ENCODE measurements at regions not wholly inside any gene's neighbourhood (a gene's known extent, or its start where the extent isn't known, plus 50 kb on each side); places are given as distances from the start of the nearest gene placed in this dataset.
"Not testable (repeated sequence)": the region's sequence is repeated elsewhere in the genome, so short reads cannot be mapped to it uniquely, and the experiment has no call there.

DNA sequence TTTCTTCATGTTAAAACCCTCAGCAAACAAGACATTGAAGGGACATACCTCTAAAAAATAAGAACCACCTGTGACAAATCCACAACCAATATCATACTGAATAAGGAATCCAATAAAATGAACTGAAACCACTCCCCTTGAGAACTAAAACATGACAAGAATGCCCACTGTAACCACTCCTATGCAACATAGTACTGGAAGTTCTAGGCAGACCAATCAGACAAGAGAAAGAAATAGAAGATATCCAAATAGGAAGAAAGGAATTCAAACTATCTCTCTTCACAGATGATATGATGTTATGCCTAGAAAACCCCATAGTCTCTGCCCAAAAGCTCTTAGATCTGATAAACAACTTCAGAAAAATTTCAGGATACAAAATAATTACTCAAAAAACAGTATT is 887.7 kb upstream of the CDH18 start:
- not testable (repeated sequence) for H3K36me3 ChIP-seq (ENCODE audit: low read depth); H3K4me3 ChIP-seq (ENCODE audit: severe bottlenecking); H3K27me3 ChIP-seq (ENCODE audit: insufficient read depth, poor library complexity, severe bottlenecking); H3K9me3 ChIP-seq (ENCODE audit: severe bottlenecking); H3K27ac ChIP-seq (ENCODE audit: poor library complexity, severe bottlenecking); ATAC-seq (ENCODE audit: low read depth); H3K4me1 ChIP-seq (ENCODE audit: insufficient read depth, poor library complexity, severe bottlenecking); DNase-seq (ENCODE audit: low spot score)

DNA sequence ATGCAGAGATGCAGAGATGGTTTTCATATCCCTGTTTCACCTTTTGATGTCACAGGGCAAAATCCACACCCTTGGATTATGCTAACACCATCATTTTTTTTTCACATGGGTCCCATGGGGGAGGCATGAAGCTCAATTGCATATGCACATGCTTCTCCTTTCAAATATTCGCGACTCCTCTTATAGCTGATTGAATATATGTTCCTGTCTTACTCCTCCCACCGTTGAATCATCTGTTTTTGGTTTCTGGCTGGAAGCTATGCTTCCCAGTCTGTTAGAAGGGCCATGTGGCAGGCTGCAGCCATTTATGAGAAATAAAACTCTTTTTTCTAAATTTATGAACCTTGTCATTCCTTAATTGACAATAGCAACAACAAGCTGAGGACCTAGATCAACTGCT is 877.9 kb upstream of the CDH18 start:
- H3K4me1 ChIP-seq (ENCODE audit: insufficient read depth, poor library complexity, severe bottlenecking); H3K4me3 ChIP-seq (ENCODE audit: severe bottlenecking); H3K36me3 ChIP-seq (ENCODE audit: low read depth); H3K27me3 ChIP-seq (ENCODE audit: insufficient read depth, poor library complexity, severe bottlenecking); ATAC-seq (ENCODE audit: low read depth); DNase-seq (ENCODE audit: low spot score); H3K9me3 ChIP-seq (ENCODE audit: severe bottlenecking); H3K27ac ChIP-seq (ENCODE audit: poor library complexity, severe bottlenecking): not testable (repeated sequence)

DNA sequence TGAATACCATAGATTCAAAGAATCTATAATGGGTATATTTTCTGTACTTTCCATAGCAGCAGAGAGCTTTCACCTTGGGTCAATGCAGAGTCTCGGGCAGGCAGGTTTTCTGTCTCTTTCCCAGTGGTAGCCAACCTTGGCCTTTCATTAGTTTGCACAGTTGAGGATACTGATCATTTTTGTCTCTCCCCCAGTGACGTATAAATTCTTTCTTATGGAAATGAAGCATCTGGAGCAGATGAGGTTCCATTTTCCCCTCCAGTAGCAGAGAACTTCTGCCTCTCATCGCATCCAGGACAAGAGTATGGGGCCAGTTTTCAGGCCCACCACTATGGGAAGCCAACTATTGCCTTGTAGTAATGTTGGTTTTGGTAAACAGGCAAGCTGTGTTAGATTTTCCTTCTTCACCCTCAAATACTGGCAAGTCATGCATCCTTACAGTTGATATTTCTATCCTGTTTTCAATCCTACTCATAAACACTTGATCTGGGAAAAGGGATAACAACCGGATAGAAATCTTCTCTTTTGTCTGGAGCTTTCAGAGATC is 845.2 kb upstream of the CDH18 start:
- Histone ChIP-seq H3K36me3 (ENCODE audit: low read depth) (no peaks in the 10 kb centered on the region), H3K9me3 (ENCODE audit: severe bottlenecking) (no peaks in the 10 kb centered on the region), H3K4me3 (ENCODE audit: severe bottlenecking) (no peak overlapping the region), H3K4me1 (ENCODE audit: insufficient read depth, poor library complexity, severe bottlenecking) (no peaks in the 10 kb centered on the region), H3K27ac (ENCODE audit: poor library complexity, severe bottlenecking) (no peak overlapping the region), H3K27me3 (ENCODE audit: insufficient read depth, poor library complexity, severe bottlenecking) (no peaks in the 10 kb centered on the region)
- TF ChIP-seq, protein P1, sequence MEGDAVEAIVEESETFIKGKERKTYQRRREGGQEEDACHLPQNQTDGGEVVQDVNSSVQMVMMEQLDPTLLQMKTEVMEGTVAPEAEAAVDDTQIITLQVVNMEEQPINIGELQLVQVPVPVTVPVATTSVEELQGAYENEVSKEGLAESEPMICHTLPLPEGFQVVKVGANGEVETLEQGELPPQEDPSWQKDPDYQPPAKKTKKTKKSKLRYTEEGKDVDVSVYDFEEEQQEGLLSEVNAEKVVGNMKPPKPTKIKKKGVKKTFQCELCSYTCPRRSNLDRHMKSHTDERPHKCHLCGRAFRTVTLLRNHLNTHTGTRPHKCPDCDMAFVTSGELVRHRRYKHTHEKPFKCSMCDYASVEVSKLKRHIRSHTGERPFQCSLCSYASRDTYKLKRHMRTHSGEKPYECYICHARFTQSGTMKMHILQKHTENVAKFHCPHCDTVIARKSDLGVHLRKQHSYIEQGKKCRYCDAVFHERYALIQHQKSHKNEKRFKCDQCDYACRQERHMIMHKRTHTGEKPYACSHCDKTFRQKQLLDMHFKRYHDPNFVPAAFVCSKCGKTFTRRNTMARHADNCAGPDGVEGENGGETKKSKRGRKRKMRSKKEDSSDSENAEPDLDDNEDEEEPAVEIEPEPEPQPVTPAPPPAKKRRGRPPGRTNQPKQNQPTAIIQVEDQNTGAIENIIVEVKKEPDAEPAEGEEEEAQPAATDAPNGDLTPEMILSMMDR (IDR thresholded peaks at IDR 0.05; ENCODE audit: poor library complexity, severe bottlenecking): no peak
- DNase-seq (ENCODE audit: low spot score): no peak
- ATAC-seq (ENCODE audit: low read depth): no peak

DNA sequence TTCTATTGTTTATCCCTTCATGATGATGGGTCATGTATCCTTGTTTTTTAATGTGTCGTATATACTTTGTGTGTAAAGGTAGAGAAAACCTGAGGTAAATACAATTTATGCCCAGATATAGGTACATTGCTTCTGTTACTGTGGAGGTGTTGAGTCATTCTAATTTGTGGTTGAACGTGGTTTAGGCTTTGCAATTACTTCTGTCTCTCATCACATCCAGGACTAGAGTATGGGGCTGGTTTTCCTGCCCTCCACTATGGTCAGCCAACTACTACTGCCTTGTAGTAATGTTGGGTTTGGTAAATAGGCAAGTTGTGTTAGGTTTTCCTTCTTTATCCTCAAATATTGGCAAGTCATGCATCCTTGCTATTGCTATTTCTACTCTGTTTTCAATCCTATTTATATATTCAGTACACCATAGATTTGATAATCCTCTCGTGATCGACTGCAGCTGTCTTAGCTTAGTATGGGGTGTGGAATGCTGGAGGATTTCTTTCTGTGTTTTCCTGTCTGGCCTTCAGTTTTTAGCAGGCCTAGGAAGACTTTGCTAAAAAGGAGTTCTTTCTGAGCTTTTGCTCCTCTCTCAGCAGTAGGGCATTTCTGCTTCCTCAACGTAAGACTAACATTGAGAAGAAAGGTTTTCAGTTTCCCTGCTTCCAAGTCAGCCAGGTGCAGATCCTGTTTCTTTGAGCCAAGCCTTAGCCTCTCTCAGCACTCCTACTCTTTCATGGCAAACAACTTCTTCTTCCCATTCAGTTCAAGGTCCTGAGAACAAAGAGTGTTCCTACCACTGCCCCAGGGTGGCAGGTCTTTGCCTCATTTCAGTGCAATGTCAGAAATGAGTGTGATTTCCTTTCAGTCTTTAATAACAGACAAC is 844.4 kb upstream of the CDH18 start:
- DNase-seq (ENCODE audit: low spot score): no peak
- no peaks in the 10 kb centered on the region for H3K27me3 ChIP-seq (ENCODE audit: insufficient read depth, poor library complexity, severe bottlenecking)
- no peaks in the 10 kb centered on the region for H3K9me3 ChIP-seq (ENCODE audit: severe bottlenecking)
- H3K4me1 ChIP-seq (ENCODE audit: insufficient read depth, poor library complexity, severe bottlenecking): no peaks in the 10 kb centered on the region
- no peaks in the 10 kb centered on the region for H3K36me3 ChIP-seq (ENCODE audit: low read depth)
- TF ChIP-seq, protein P1 (IDR thresholded peaks at IDR 0.05; ENCODE audit: poor library complexity, severe bottlenecking): no peak
- no peak; the same call in 2 of the 3 replicates for ATAC-seq (ENCODE audit: low read depth)
- no peak overlapping the region for H3K27ac ChIP-seq (ENCODE audit: poor library complexity, severe bottlenecking)
- H3K4me3 ChIP-seq (ENCODE audit: severe bottlenecking): no peak overlapping the region

DNA sequence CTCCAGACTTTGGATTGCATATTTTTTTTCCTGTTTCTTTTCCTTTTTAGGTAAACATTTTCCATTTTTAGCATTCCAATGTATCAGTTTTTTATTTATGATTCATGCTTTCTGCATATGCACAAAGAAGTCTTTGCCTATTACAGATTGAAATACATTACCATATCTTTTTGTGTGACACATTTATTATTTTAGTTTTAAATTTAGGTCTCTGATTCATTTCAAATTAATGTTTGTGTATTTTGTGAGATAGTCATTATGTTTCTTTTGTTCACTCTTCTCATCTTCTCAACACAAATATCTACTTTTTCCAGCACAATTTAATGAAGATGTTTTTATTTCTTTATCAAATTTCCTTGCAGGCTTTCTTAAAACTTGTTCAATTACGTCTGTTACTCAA is 838.0 kb upstream of the CDH18 start:
- H3K27me3 ChIP-seq (ENCODE audit: insufficient read depth, poor library complexity, severe bottlenecking); H3K36me3 ChIP-seq (ENCODE audit: low read depth); DNase-seq (ENCODE audit: low spot score); H3K9me3 ChIP-seq (ENCODE audit: severe bottlenecking); H3K4me3 ChIP-seq (ENCODE audit: severe bottlenecking); H3K4me1 ChIP-seq (ENCODE audit: insufficient read depth, poor library complexity, severe bottlenecking); ATAC-seq (ENCODE audit: low read depth); H3K27ac ChIP-seq (ENCODE audit: poor library complexity, severe bottlenecking): not testable (repeated sequence)

DNA sequence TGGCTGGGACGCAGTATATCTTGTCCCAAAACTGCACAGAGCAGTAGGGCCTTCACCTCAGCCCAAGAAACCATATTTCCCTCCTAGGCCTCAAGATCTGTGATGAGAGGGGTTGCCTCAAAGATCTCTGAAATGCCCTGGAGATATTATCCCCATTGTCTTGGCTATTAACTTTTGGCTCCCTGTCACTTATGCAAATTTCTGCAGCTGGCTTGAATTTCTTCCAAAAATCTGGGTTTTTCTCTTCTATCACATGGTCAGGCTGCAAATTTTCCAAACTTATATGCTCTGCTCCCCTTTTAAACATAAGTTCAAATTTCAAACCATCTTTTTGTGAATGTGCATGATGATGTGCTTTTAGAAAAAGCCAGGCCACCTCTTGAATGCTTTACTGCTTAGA is 809.2 kb upstream of the CDH18 start:
- not testable (repeated sequence) for ATAC-seq (ENCODE audit: low read depth); H3K4me3 ChIP-seq (ENCODE audit: severe bottlenecking); H3K27me3 ChIP-seq (ENCODE audit: insufficient read depth, poor library complexity, severe bottlenecking); H3K4me1 ChIP-seq (ENCODE audit: insufficient read depth, poor library complexity, severe bottlenecking); H3K9me3 ChIP-seq (ENCODE audit: severe bottlenecking); H3K36me3 ChIP-seq (ENCODE audit: low read depth); H3K27ac ChIP-seq (ENCODE audit: poor library complexity, severe bottlenecking); DNase-seq (ENCODE audit: low spot score)

DNA sequence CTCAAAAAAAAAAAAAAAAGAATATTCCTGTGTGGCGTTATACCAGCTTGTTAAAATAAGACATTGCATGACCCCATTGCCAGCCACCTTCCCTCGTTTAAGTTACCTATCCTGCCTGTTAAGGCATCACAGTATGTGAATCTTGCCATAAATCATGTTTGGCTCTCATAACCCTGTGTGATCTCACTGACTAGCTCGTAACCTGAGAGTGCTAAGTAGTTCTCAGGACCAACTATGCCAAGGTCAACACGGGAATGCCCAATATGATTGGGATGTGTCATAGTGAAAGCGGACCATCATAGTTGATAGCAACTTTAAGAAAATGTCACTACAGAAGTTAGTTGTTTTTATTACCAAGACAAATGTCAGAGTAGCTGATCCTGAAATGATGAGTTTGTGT is 796.8 kb upstream of the CDH18 start:
- ATAC-seq (ENCODE audit: low read depth): 0 out of 3 replicates have a peak, but pooled peaks have one; percentile 53
- not testable (repeated sequence) for H3K4me3 ChIP-seq (ENCODE audit: severe bottlenecking); H3K4me1 ChIP-seq (ENCODE audit: insufficient read depth, poor library complexity, severe bottlenecking); H3K9me3 ChIP-seq (ENCODE audit: severe bottlenecking); H3K27ac ChIP-seq (ENCODE audit: poor library complexity, severe bottlenecking); H3K27me3 ChIP-seq (ENCODE audit: insufficient read depth, poor library complexity, severe bottlenecking); DNase-seq (ENCODE audit: low spot score); H3K36me3 ChIP-seq (ENCODE audit: low read depth)

DNA sequence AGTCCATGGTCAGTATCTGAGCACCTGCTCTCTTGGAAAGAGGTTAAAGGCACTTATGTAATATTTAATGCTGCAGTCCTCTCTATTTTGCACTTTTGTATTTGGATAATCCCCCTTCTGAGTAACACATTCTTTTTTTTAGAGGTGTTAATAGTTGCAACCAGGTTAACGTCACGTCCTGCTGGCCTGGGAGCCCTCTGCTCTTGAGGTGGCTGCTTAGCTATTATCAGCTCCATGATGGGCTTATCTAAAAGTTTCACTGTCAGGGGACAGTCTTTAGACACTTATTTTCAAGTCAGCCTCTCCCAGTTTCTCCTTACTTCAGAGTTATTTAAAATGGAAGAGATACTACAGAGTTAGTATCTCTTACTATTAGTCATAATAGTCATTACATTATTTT is 795.5 kb upstream of the CDH18 start:
- not testable (repeated sequence) for ATAC-seq (ENCODE audit: low read depth)

DNA sequence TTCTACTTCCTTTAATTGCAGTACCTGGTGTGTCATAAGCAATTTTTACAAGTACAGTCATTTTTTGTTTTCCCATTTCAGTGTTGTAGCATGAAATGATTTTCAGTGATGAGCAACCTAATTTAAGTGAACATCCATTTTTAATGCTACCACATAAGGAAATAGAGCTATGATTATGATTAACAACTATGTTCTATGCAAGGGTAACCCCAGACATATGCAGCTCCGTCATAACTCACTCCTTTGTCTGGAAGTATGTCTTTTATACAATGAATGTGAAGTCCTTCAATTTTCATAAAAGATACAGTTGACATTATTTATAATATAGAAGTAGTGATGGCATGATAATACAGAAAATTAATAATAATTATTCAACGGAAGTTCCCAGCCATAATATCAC is 783.3 kb upstream of the CDH18 start:
- not testable (repeated sequence) for H3K27me3 ChIP-seq (ENCODE audit: insufficient read depth, poor library complexity, severe bottlenecking)
- peak; percentile 55 for ATAC-seq (ENCODE audit: low read depth)

More for the DNA sequence above, 795.5 kb upstream of the CDH18 start:
- not testable (repeated sequence) for H3K4me3 ChIP-seq (ENCODE audit: severe bottlenecking); H3K27me3 ChIP-seq (ENCODE audit: insufficient read depth, poor library complexity, severe bottlenecking); H3K9me3 ChIP-seq (ENCODE audit: severe bottlenecking); H3K36me3 ChIP-seq (ENCODE audit: low read depth); DNase-seq (ENCODE audit: low spot score); H3K4me1 ChIP-seq (ENCODE audit: insufficient read depth, poor library complexity, severe bottlenecking); H3K27ac ChIP-seq (ENCODE audit: poor library complexity, severe bottlenecking)

DNA sequence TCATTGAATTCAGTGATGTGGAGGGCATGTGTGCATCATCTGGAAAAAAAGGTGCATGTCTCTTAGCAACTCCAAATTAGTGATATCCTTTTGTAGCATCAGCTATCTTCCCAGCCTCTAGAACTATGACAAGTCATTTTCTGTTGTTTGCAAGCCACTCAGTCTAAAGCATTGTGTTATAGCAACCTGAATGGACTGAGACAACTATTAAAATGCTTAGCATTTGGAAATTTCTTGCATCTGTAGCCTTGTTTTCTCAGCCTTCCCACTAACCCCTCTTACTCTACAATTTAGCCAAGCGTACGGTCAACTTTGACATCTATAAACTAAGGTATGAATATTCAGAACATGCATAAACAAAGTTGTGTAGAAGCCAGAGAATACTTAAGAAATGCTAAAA is 777.1 kb upstream of the CDH18 start:
- H3K4me1 ChIP-seq (ENCODE audit: insufficient read depth, poor library complexity, severe bottlenecking); H3K9me3 ChIP-seq (ENCODE audit: severe bottlenecking); H3K4me3 ChIP-seq (ENCODE audit: severe bottlenecking); ATAC-seq (ENCODE audit: low read depth); DNase-seq (ENCODE audit: low spot score); H3K27me3 ChIP-seq (ENCODE audit: insufficient read depth, poor library complexity, severe bottlenecking); H3K27ac ChIP-seq (ENCODE audit: poor library complexity, severe bottlenecking); H3K36me3 ChIP-seq (ENCODE audit: low read depth): not testable (repeated sequence)

More for the DNA sequence above, 783.3 kb upstream of the CDH18 start:
- H3K9me3 ChIP-seq (ENCODE audit: severe bottlenecking); H3K27ac ChIP-seq (ENCODE audit: poor library complexity, severe bottlenecking); DNase-seq (ENCODE audit: low spot score); H3K36me3 ChIP-seq (ENCODE audit: low read depth); H3K4me3 ChIP-seq (ENCODE audit: severe bottlenecking); H3K4me1 ChIP-seq (ENCODE audit: insufficient read depth, poor library complexity, severe bottlenecking): not testable (repeated sequence)

Data from RWPE2 (cell line).